GM12892 (cell line): ENCODE measurements at regions not wholly inside any gene's neighbourhood (a gene's known extent, or its start where the extent isn't known, plus 50 kb on each side); places are given as distances from the start of the nearest gene placed in this dataset.

ENCODE experiments used
- POLR2AphosphoS5 ChIP-seq: IDR thresholded peaks from 2 replicates; pipeline ENCODE4 v1.6.1; 2011; ENCODE audit warnings: low read depth, low read length, control low read depth
- TAF1 ChIP-seq: IDR thresholded peaks from 2 replicates; pipeline ENCODE4 v1.6.1; 2011; ENCODE audit warnings: low read depth, mild to moderate bottlenecking, control low read depth, low read length, borderline replicate concordance

DNA sequence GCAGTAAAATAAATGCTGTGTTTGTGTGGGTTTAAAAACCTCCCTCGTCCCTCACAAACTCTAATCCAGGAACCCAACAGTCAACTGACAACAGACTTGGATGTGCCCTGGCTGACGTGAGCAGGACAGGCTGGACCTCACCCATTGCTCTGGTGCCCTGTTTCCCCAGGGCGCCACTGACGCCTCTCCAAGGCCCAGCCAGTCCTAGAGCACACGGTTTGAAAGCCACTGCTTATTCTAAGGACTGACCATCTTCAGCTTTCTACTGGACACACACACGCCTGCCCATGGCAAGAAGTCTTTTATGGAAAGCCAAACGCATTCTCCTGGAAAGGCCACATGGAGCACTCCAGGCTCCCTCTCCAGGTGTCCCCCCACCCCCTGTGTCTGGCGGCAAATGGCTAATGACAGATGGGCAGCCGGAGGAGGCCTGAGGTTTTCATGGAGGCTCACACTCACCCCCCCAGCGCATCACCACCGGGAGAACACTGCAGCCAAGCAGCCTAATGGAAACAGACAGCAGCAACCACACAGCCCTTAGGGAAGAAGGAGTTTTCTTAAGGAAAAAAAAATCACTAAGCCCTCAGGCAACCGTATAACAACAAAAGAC, 319.2 kb downstream of the SOX9 start:
- TF ChIP-seq POLR2AphosphoS5, result no peak
- TF ChIP-seq TAF1, result no peak
